IMR-90 (cell line): ENCODE measurements at regions not wholly inside any gene's neighbourhood (a gene's known extent, or its start where the extent isn't known, plus 50 kb on each side); places are given as distances from the start of the nearest gene placed in this dataset.

Experiments used
- ATAC-seq: fragments of 200-7000 bp; cut with Tn5 transposase; 2 replicates; pipeline ENCODE4 v1.9.1; 2020; ENCODE audit warnings: low read depth, mild to moderate bottlenecking, moderate library complexity
- BruUV-seq: library from RNA; stranded (reverse); fragments of 400-500 nt; replicated peaks from 2 replicates; lab custom pipeline; 2021; lab: Mats Ljungman, UMichigan
- CTCF ChIA-PET: fragments of 300-600 bp; formaldehyde crosslinking; extraction: SDS; loops from one replicate; lab custom pipeline; 2021; ENCODE audit warnings: antibody characterized with exemption; lab: Yijun Ruan, JAX
- POLR2A ChIA-PET: fragments of 300-600 bp; sonication (Branson Sonifier 250); formaldehyde crosslinking; loops from one replicate; lab custom pipeline; 2022; ENCODE audit warnings: antibody characterized with exemption; ENCODE audit not compliant: unreplicated experiment; lab: Charles Lee
- DNase-seq: peaks from one replicate; pipeline ENCODE4 v3.0.0; 2013
- H2AFZ ChIP-seq: replicated peaks from 2 replicates; pipeline ENCODE3; 2013; ENCODE audit warnings: low read length, mild to moderate bottlenecking; ENCODE audit not compliant: poor library complexity
- H2AK5ac ChIP-seq: 2 replicates; pipeline ENCODE4 v1.6.1; 2013; ENCODE audit warnings: low read depth, low read length, inconsistent platforms
- H2AK9ac ChIP-seq: replicated peaks from 2 replicates; pipeline ENCODE3; 2013; ENCODE audit warnings: mild to moderate bottlenecking, low read depth, low read length, moderate library complexity; ENCODE audit not compliant: poor library complexity
- H2BK120ac ChIP-seq: 2 replicates; pipeline ENCODE4 v1.6.1; 2013; ENCODE audit warnings: low read depth, low read length, inconsistent platforms
- H2BK15ac ChIP-seq: 3 replicates; pipeline ENCODE4 v1.6.1; 2013; ENCODE audit warnings: low read depth, low read length, inconsistent platforms
- H2BK20ac ChIP-seq: 2 replicates; pipeline ENCODE4 v1.6.1; 2013; ENCODE audit warnings: low read depth, mild to moderate bottlenecking, inconsistent platforms, low read length, moderate library complexity
- H2BK5ac ChIP-seq: 2 replicates; pipeline ENCODE4 v1.6.1; 2013; ENCODE audit warnings: mild to moderate bottlenecking, low read depth, low read length, inconsistent platforms; ENCODE audit not compliant: poor library complexity, severe bottlenecking
- H3K14ac ChIP-seq: replicated peaks from 2 replicates; pipeline ENCODE4 v1.6.1; 2013; ENCODE audit warnings: low read depth, low read length, inconsistent platforms
- H3K18ac ChIP-seq: 2 replicates; pipeline ENCODE4 v1.6.1; 2013; ENCODE audit warnings: low read depth, low read length, control low read depth
- H3K23ac ChIP-seq: 2 replicates; pipeline ENCODE4 v1.6.1; 2013; ENCODE audit warnings: low read depth, low read length, inconsistent platforms
- H3K27ac ChIP-seq: 2 replicates; pipeline ENCODE4 v1.5.1; 2013; ENCODE audit warnings: mild to moderate bottlenecking, control low read depth, low read length; ENCODE audit not compliant: insufficient read depth
- H3K27me3 ChIP-seq: 2 replicates; pipeline ENCODE4 v1.6.1; 2013; ENCODE audit warnings: low read length; ENCODE audit not compliant: control insufficient read depth, insufficient read depth
- H3K36me3 ChIP-seq: 2 replicates; pipeline ENCODE4 v1.6.1; 2013; ENCODE audit warnings: low read length, mixed read lengths; ENCODE audit not compliant: control insufficient read depth, insufficient read depth
- H3K4ac ChIP-seq: 2 replicates; pipeline ENCODE4 v1.6.1; 2013; ENCODE audit warnings: low read depth, low read length, inconsistent platforms
- H3K4me1 ChIP-seq: 2 replicates; pipeline ENCODE4 v1.6.1; 2013; ENCODE audit warnings: low read length, mixed read lengths; ENCODE audit not compliant: control insufficient read depth, insufficient read depth
- H3K4me2 ChIP-seq: 2 replicates; pipeline ENCODE4 v1.6.1; 2013; ENCODE audit warnings: low read depth, mild to moderate bottlenecking, control low read depth, low read length, moderate library complexity
- H3K4me3 ChIP-seq: 2 replicates; pipeline ENCODE4 v1.5.1; 2013; ENCODE audit warnings: low read depth, mild to moderate bottlenecking, control low read depth, low read length, moderate library complexity; ENCODE audit not compliant: insufficient read depth
- H3K56ac ChIP-seq: 2 replicates; pipeline ENCODE4 v1.6.1; 2013; ENCODE audit warnings: low read length, inconsistent platforms; ENCODE audit not compliant: insufficient read depth; ENCODE audit errors: extremely low read depth
- H3K79me1 ChIP-seq, 2 experiments: 2 replicates each; pipeline ENCODE4 v1.6.1; 2013; ENCODE audit warnings: low read length in 2 of 2, inconsistent platforms in 1 of 2, low read depth in 1 of 2
- H3K9ac ChIP-seq: 2 replicates; pipeline ENCODE4 v1.6.1; 2013; ENCODE audit warnings: low read depth, low read length, control low read depth
- H3K9me1 ChIP-seq: 2 replicates; pipeline ENCODE4 v1.6.1; 2013; ENCODE audit warnings: low read length, inconsistent platforms; ENCODE audit not compliant: insufficient read depth
- H3K9me3 ChIP-seq: 2 replicates; pipeline ENCODE4 v1.6.1; 2013; ENCODE audit warnings: low read length; ENCODE audit not compliant: control insufficient read depth, insufficient read depth
- H4K20me1 ChIP-seq: 2 replicates; pipeline ENCODE4 v1.6.1; 2013; ENCODE audit warnings: low read length, inconsistent platforms; ENCODE audit not compliant: insufficient read depth
- H4K5ac ChIP-seq: 2 replicates; pipeline ENCODE4 v1.6.1; 2013; ENCODE audit warnings: mild to moderate bottlenecking, low read depth, low read length, control low read depth
- H4K8ac ChIP-seq, 2 experiments: 2 replicates each; pipeline ENCODE4 v1.6.1; 2013; ENCODE audit warnings: low read depth in 2 of 2, low read length in 2 of 2, control low read depth in 1 of 2, inconsistent platforms in 1 of 2
- H4K91ac ChIP-seq: 2 replicates; pipeline ENCODE4 v1.6.1; 2013; ENCODE audit warnings: low read depth, low read length, inconsistent platforms; ENCODE audit not compliant: insufficient read depth
- BHLHE40 ChIP-seq: fragments of 150-350 bp; IDR thresholded peaks from 2 replicates; pipeline ENCODE4 v1.6.1; 2016; ENCODE audit warnings: mild to moderate bottlenecking, low read depth, low read length
- FOS ChIP-seq: fragments of 150-350 bp; IDR thresholded peaks from 2 replicates; pipeline ENCODE4 v1.6.1; 2016; ENCODE audit warnings: low read depth, low read length
- MAZ ChIP-seq: IDR thresholded peaks from 2 replicates; pipeline ENCODE4 v1.6.1; 2012; ENCODE audit warnings: low read depth, mild to moderate bottlenecking, low read length, improper control_type of control experiment, moderate library complexity, borderline replicate concordance
- MXI1 ChIP-seq: IDR thresholded peaks from 2 replicates; pipeline ENCODE4 v1.6.1; 2012; ENCODE audit warnings: low read depth, mild to moderate bottlenecking, low read length, moderate library complexity, borderline replicate concordance
- RAD21 ChIP-seq: IDR thresholded peaks from 2 replicates; pipeline ENCODE4 v1.6.1; 2012; ENCODE audit warnings: low read length, improper control_type of control experiment
- RFX5 ChIP-seq: IDR thresholded peaks from 2 replicates; pipeline ENCODE4 v1.8.0; 2012; ENCODE audit warnings: low read depth, mild to moderate bottlenecking, low read length, moderate library complexity
- WGBS, 2 experiments: methylation state at CpG; one replicate each; pipeline versions ENCODE4 v1.1.5 to v1.1.7; 2013; ENCODE audit warnings: missing lambda C conversion rate in 2 of 2; ENCODE audit not compliant: insufficient read length in 1 of 2; ENCODE audit errors: extremely low coverage in 2 of 2; 5-methylcytosine and 5-hydroxymethylcytosine counted together
- dilution Hi-C: fragments of 300-500 bp; cut with HindIII; formaldehyde crosslinking; loops from one replicate; pipeline ENCODE4 v1.14.3; 2018; ENCODE audit warnings: low sequenced_read_pairs; ENCODE audit not compliant: unreplicated experiment
- in situ Hi-C: fragments of 300-500 bp; cut with MboI; formaldehyde crosslinking; loops from 3 replicates; pipeline ENCODE4 v1.14.3; 2019; ENCODE audit warnings: low sequenced_read_pairs, inconsistent platforms, mixed read lengths
- intact Hi-C: fragments of 100-400 bp; cut with micrococcal nuclease; formaldehyde crosslinking; loops from 2 replicates; pipeline ENCODE4 v1.10.0; 2022
- TF ChIP-seq, protein P1 (sequence below): conservative IDR thresholded peaks from 2 replicates; pipeline ENCODE4 v1.5.1; 2012; ENCODE audit warnings: mild to moderate bottlenecking, low read depth, low read length, improper control_type of control experiment
- TF ChIP-seq, protein P2 (sequence below): fragments of 150-350 bp; IDR thresholded peaks from 2 replicates; pipeline ENCODE4 v1.6.1; 2017; ENCODE audit warnings: mild to moderate bottlenecking, antibody characterized with exemption, low read length, low read depth

DNA sequence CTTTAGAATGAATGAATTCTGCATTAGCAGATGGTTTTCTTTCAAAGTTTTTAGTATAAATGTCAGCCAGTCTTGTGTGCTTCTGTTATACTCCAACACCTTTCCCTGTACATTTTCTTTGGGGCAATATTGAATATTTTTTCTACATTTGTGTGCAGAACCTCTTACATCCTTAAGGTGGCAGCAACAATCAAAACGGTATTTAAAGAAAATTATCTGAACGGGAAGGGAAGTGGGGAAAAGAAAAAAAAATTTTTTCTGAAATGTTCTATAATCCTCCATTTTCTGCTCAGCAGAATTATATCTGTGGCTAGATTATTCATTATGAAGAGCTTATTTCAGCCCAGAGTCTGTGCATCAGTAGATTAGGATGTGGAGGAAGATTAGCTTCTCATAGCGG, 347.3 kb upstream of the RAG2 start:
- POLR2A ChIA-PET = no interaction called here

More for the DNA sequence above, 347.3 kb upstream of the RAG2 start:
- H3K27ac ChIP-seq = no peak overlapping the region
- no peaks in the 10 kb centered on the region for H3K36me3 ChIP-seq
- no peaks in the 10 kb centered on the region for H3K27me3 ChIP-seq
- H4K8ac ChIP-seq = no peak overlapping the region
- ATAC-seq = no peak
- no peak overlapping the region for H3K4me2 ChIP-seq
- H3K56ac ChIP-seq = no peak overlapping the region
- H2BK20ac ChIP-seq = no peak overlapping the region
- H2AFZ ChIP-seq = no peak overlapping the region
- H4K20me1 ChIP-seq = no peaks in the 10 kb centered on the region
- no peak overlapping the region for H2BK15ac ChIP-seq
- H3K4me3 ChIP-seq = no peak overlapping the region
- H4K5ac ChIP-seq = no peak overlapping the region
- peak; percentile 23 for DNase-seq
- H3K4me1 ChIP-seq = no peaks in the 10 kb centered on the region
- BruUV-seq = no TSS peak
- H3K9me1 ChIP-seq = no peaks in the 10 kb centered on the region
- no peak overlapping the region for H3K23ac ChIP-seq
- WGBS, 2 experiments = no CpG with 5 or more reads among the region's 3 CpGs
- dilution Hi-C loops = no loop called here
- H3K18ac ChIP-seq = no peak overlapping the region
- no peaks in the 10 kb centered on the region for H3K79me1 ChIP-seq
- no peak overlapping the region for H2BK5ac ChIP-seq
- CTCF ChIA-PET = interaction anchor here (0.5 to 1.1 kb wide), 6 partner anchors 17 to 1846 kb away, joined by 3 to 5 read pairs (median 3); no protein-coding TSS in a partner anchor
- H2AK9ac ChIP-seq = no peak overlapping the region
- no peak overlapping the region for H2AK5ac ChIP-seq
- in situ Hi-C loops = no loop called here
- intact Hi-C loops = no loop called here
- H3K4ac ChIP-seq = no peak overlapping the region
- no peak overlapping the region for H3K9ac ChIP-seq
- H3K14ac ChIP-seq = no peak overlapping the region
- no peak for TF ChIP-seq RFX5
- TF ChIP-seq, protein P1, sequence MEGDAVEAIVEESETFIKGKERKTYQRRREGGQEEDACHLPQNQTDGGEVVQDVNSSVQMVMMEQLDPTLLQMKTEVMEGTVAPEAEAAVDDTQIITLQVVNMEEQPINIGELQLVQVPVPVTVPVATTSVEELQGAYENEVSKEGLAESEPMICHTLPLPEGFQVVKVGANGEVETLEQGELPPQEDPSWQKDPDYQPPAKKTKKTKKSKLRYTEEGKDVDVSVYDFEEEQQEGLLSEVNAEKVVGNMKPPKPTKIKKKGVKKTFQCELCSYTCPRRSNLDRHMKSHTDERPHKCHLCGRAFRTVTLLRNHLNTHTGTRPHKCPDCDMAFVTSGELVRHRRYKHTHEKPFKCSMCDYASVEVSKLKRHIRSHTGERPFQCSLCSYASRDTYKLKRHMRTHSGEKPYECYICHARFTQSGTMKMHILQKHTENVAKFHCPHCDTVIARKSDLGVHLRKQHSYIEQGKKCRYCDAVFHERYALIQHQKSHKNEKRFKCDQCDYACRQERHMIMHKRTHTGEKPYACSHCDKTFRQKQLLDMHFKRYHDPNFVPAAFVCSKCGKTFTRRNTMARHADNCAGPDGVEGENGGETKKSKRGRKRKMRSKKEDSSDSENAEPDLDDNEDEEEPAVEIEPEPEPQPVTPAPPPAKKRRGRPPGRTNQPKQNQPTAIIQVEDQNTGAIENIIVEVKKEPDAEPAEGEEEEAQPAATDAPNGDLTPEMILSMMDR = peak; percentile 46
- no peak for TF ChIP-seq MAZ
- no peak for TF ChIP-seq MXI1
- TF ChIP-seq, protein P2, sequence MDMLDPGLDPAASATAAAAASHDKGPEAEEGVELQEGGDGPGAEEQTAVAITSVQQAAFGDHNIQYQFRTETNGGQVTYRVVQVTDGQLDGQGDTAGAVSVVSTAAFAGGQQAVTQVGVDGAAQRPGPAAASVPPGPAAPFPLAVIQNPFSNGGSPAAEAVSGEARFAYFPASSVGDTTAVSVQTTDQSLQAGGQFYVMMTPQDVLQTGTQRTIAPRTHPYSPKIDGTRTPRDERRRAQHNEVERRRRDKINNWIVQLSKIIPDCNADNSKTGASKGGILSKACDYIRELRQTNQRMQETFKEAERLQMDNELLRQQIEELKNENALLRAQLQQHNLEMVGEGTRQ = no peak
- no peak for TF ChIP-seq FOS
- TF ChIP-seq RAD21 = no peak
- TF ChIP-seq BHLHE40 = no peak
- no peaks in the 10 kb centered on the region for H3K9me3 ChIP-seq
- H2BK120ac ChIP-seq = no peak overlapping the region
- H4K91ac ChIP-seq = no peak overlapping the region
